ENCODE measurements at regions not wholly inside any gene's neighbourhood (a gene's known extent, or its start where the extent isn't known, plus 50 kb on each side); places are given as distances from the start of the nearest gene placed in this dataset.

- in situ Hi-C loops (cut with HindIII; ENCODE audit: low pct_ligation_motif_present, low sequenced_read_pairs), result no loop called here
- Histone ChIP-seq H3K36me3 (replicated peaks) (no peaks in the 10 kb centered on the region), H3K4me3 (ENCODE audit: low read depth, low read length) (no peak overlapping the region), H3K27ac (no peak overlapping the region), H3K27me3 (replicated peaks) (no peaks in the 10 kb centered on the region)
- TF ChIP-seq CTCF (IDR thresholded peaks at IDR 0.05; ENCODE audit: low read depth, low read length, missing control alignments), result no peak
- no peak for DNase-seq
These were observed 208.3 kb upstream of the SHH start for GRCh38 chr7:156020566-156020965.

GRCh38 chr7:156019776-156020565, 207.7 kb upstream of the SHH start:
- Histone ChIP-seq H3K36me3 (replicated peaks) (no peaks in the 10 kb centered on the region), H3K4me3 (ENCODE audit: low read depth, low read length) (no peak overlapping the region), H3K27ac (no peak overlapping the region), H3K27me3 (replicated peaks) (no peaks in the 10 kb centered on the region)
- in situ Hi-C loops (cut with HindIII; ENCODE audit: low pct_ligation_motif_present, low sequenced_read_pairs), result no loop called here
- DNase-seq, result no peak
- TF ChIP-seq CTCF (IDR thresholded peaks at IDR 0.05; ENCODE audit: low read depth, low read length, missing control alignments), result no peak

GRCh38 chr7:156019308-156019707, 207.0 kb upstream of the SHH start:
- in situ Hi-C loops (cut with HindIII; ENCODE audit: low pct_ligation_motif_present, low sequenced_read_pairs), result no loop called here

GRCh38 chr7:156017916-156018700, 205.8 kb upstream of the SHH start:
- no peaks in the 10 kb centered on the region for H3K27me3 ChIP-seq (replicated peaks)
- in situ Hi-C loops (cut with HindIII; ENCODE audit: low pct_ligation_motif_present, low sequenced_read_pairs), result no loop called here
- no peak overlapping the region for H3K27ac ChIP-seq
- H3K36me3 ChIP-seq (replicated peaks), result no peaks in the 10 kb centered on the region
- H3K4me3 ChIP-seq (ENCODE audit: low read depth, low read length), result no peak overlapping the region
- DNase-seq, result no peak
- TF ChIP-seq CTCF (IDR thresholded peaks at IDR 0.05; ENCODE audit: low read depth, low read length, missing control alignments), result no peak

More at GRCh38 chr7:156019308-156019707, 207.0 kb upstream of the SHH start:
- Histone ChIP-seq H3K27ac (no peak overlapping the region), H3K27me3 (replicated peaks) (no peaks in the 10 kb centered on the region), H3K36me3 (replicated peaks) (no peaks in the 10 kb centered on the region), H3K4me3 (ENCODE audit: low read depth, low read length) (no peak overlapping the region)
- no peak for DNase-seq
- no peak for TF ChIP-seq CTCF (IDR thresholded peaks at IDR 0.05; ENCODE audit: low read depth, low read length, missing control alignments)

- Histone ChIP-seq H3K36me3 (replicated peaks) (no peaks in the 10 kb centered on the region), H3K4me3 (ENCODE audit: low read depth, low read length) (no peak overlapping the region), H3K27ac (no peak overlapping the region), H3K27me3 (replicated peaks) (no peaks in the 10 kb centered on the region)
- DNase-seq, result no peak
- no peak for TF ChIP-seq CTCF (IDR thresholded peaks at IDR 0.05; ENCODE audit: low read depth, low read length, missing control alignments)
- in situ Hi-C loops (cut with HindIII; ENCODE audit: low pct_ligation_motif_present, low sequenced_read_pairs), result no loop called here
These were observed 205.2 kb upstream of the SHH start for GRCh38 chr7:156017431-156017830.

Data from brain microvascular endothelial cell (primary cell).